Hematopoietic multipotent progenitor cell (in vitro differentiated cells): ENCODE measurements at regions not wholly inside any gene's neighbourhood (a gene's known extent, or its start where the extent isn't known, plus 50 kb on each side); places are given as distances from the start of the nearest gene placed in this dataset.
A peak's percentile ranks its signal among the peaks of the same experiment; 100 is the strongest.
"Not testable (repeated sequence)": the region's sequence is repeated elsewhere in the genome, so short reads cannot be mapped to it uniquely, and the experiment has no call there.

ENCODE experiments used
- DNase-seq, 3 donors: peaks; one replicate each; pipeline ENCODE4 v3.0.0-alpha.2; 2011 to 2015; ENCODE audit warnings: low read depth in 2 of 3, low spot score in 2 of 3

- no peak for DNase-seq
Measured at GRCh38 chr18:46224181-46224775, 120.1 kb downstream of the HAUS1 start.

GRCh38 chr18:46226461-46226860 is 122.3 kb downstream of the HAUS1 start:
- DNase-seq: no peak

- not testable (repeated sequence) for DNase-seq
Measured at GRCh38 chr18:46229641-46230040, 125.5 kb downstream of the HAUS1 start.

- no peak for DNase-seq
Measured at GRCh38 chr18:46236156-46236555, 132.0 kb downstream of the HAUS1 start.

GRCh38 chr18:46237891-46238290 is 133.7 kb downstream of the HAUS1 start:
- DNase-seq: no peak

GRCh38 chr18:46239549-46239948 is 135.4 kb downstream of the HAUS1 start:
- DNase-seq: no peak

- no peak for DNase-seq
Measured at GRCh38 chr18:46239998-46240397, 135.8 kb downstream of the HAUS1 start.

- not testable (repeated sequence) for DNase-seq
Measured at GRCh38 chr18:46241393-46241792, 137.2 kb downstream of the HAUS1 start.

- no peak for DNase-seq
Measured at GRCh38 chr18:46242183-46242582, 138.0 kb downstream of the HAUS1 start.

- DNase-seq: no peak
Measured at GRCh38 chr18:46243095-46243494, 138.9 kb downstream of the HAUS1 start.

GRCh38 chr18:46243673-46244072 is 139.5 kb downstream of the HAUS1 start:
- no peak for DNase-seq

GRCh38 chr18:46246101-46246500 is 141.9 kb downstream of the HAUS1 start:
- no peak for DNase-seq

GRCh38 chr18:46247942-46248341 is 143.8 kb downstream of the HAUS1 start:
- DNase-seq: no peak

- peak; percentile 50 to 77 (median 64) for DNase-seq
Measured at GRCh38 chr18:46250084-46250811, 146.1 kb downstream of the HAUS1 start.

GRCh38 chr18:46250812-46251173 is 146.6 kb downstream of the HAUS1 start:
- DNase-seq: no peak

- DNase-seq: no peak
Measured at GRCh38 chr18:46252759-46253158, 148.6 kb downstream of the HAUS1 start.

- no peak for DNase-seq
Measured at GRCh38 chr18:46253498-46253897, 149.3 kb downstream of the HAUS1 start.

GRCh38 chr18:46256078-46256477 is 151.9 kb downstream of the HAUS1 start:
- DNase-seq: no peak

- no peak for DNase-seq
Measured at GRCh38 chr18:46257366-46257765, 153.2 kb downstream of the HAUS1 start.

GRCh38 chr18:46260016-46260878 is 156.1 kb downstream of the HAUS1 start:
- no peak for DNase-seq

- DNase-seq: no peak
Measured at GRCh38 chr18:46260879-46261143, 156.6 kb downstream of the HAUS1 start.

GRCh38 chr18:46261799-46262198 is 157.6 kb downstream of the HAUS1 start:
- no peak for DNase-seq
